Hindlimb muscle (tissue), 1 donor: ENCODE measurements at regions not wholly inside any gene's neighbourhood (a gene's known extent, or its start where the extent isn't known, plus 50 kb on each side); places are given as distances from the start of the nearest gene placed in this dataset.
"Not testable (repeated sequence)": the region's sequence is repeated elsewhere in the genome, so short reads cannot be mapped to it uniquely, and the experiment has no call there.

ENCODE experiments used
- DNase-seq: peaks from one replicate; pipeline ENCODE4 v3.0.0-alpha.2; 2013

- DNase-seq = no peak
Observed at GRCh38 chr2:48197618-48198017, 116.9 kb upstream of the FOXN2 start.

GRCh38 chr2:48198371-48198770 is 116.1 kb upstream of the FOXN2 start:
- no peak for DNase-seq

GRCh38 chr2:48199070-48199469 is 115.4 kb upstream of the FOXN2 start:
- no peak for DNase-seq

GRCh38 chr2:48200620-48201293 is 113.7 kb upstream of the FOXN2 start:
- DNase-seq = no peak

- not testable (repeated sequence) for DNase-seq
Observed at GRCh38 chr2:48201435-48201834, 113.0 kb upstream of the FOXN2 start.

GRCh38 chr2:48202863-48203642 is 111.4 kb upstream of the FOXN2 start:
- no peak for DNase-seq

DNA sequence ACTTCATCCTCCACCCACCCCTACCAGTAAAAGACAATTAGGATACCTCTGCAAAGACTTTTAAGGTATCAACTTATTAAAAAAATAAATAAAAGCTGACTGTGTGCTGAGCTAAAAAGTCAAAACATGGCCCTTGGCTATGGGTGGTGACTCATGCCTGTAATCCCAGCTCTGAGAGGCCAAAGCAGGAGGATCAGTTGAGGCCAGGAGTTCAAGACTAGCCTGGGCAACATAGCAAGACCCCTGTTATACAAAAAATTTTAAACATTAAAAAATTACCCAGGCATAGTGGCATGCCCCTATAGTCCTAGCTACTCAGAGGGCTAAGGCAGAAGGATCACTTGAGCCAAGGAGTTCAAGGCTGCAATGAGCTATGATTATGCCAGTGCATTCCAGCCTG is 110.8 kb upstream of the FOXN2 start:
- DNase-seq = no peak

- no peak for DNase-seq
Observed at GRCh38 chr2:48204750-48205136, 109.7 kb upstream of the FOXN2 start.

GRCh38 chr2:48205137-48205798 is 109.2 kb upstream of the FOXN2 start:
- DNase-seq = peak; percentile 9

DNA sequence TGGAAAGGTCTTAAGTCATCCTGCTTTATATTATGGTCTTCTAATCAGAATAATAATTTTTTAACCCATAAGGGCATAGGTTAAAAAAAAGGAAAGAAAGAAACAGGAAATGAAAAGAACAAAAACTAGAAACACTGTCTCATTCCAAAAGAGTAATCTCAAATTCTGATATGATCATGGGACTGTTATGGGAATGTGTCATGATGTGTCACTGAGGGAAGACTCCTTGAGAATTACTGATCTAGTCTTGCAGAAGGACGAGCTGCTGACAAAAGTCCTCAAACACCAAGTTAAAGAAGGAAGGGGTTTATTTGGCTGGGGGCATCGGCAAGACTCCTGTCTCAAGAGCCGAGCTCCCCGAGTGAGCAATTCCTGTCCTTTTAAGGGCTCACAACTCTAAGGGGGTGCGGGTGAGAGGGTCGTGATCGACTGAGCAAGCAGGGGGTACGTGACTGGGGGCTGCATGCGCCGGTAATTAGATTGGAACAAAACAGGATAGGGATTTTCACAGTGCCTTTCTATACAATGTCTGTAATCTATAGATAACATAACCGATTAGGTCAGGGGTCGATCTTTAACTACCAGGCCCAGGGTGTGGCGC is 108.3 kb upstream of the FOXN2 start:
- DNase-seq = not testable (repeated sequence)

- DNase-seq = no peak
Observed at GRCh38 chr2:48207201-48207641, 107.3 kb upstream of the FOXN2 start.

DNA sequence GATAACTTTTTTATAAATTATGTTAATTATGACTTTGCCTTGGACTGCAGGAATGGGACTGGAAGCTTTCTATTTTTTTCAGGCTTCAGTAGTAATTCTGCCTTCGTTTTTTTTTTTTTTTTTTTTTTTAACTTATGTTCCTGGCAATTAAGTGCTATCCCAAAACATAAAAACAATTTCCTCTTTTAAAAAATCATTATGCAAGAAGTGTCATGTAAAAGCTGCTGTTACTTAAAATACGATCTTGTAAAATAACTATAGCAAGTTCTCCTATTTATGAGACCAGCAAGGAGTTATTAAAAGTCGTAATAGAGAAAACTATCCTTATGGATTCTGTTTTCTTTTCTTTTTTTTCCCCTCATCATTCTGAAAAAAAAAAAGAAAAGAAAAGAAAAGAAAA is 106.6 kb upstream of the FOXN2 start:
- DNase-seq = no peak

DNA sequence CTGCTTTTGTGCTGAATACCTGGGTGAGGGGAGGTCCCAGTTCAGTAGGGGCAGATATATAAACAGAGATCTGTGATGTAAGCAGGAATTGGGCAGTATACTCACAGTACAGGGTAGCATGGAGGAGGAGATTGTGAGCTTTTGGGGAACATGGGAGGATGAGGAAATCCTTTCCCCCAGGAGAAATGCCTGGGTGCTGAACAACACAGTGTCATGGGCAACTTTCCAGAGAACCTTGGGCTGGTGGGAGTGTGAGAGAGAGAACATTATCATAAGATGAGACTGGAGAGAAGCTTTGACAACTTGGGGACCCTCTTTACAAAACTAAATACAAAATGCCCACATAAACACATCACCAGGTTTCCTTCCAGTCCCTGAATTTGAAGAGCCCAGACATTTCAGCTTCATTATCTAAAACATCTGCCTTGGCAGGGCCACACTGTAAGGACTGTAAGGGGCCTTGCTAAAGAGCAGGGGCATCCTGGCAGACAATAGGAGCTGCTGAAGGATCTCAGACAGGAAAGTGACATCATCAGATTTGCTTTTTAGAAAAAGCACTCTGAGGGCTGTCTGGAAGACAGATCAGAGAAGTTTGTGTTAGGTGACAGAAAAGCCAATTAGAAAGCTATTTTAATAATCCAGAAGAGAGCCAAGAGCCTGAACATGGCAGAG is 105.1 kb upstream of the FOXN2 start:
- DNase-seq = no peak

GRCh38 chr2:48210189-48210588 is 104.3 kb upstream of the FOXN2 start:
- no peak for DNase-seq

- no peak for DNase-seq
Observed at GRCh38 chr2:48213646-48214045, 100.8 kb upstream of the FOXN2 start.

GRCh38 chr2:48218169-48218568 is 96.3 kb upstream of the FOXN2 start:
- no peak for DNase-seq

DNA sequence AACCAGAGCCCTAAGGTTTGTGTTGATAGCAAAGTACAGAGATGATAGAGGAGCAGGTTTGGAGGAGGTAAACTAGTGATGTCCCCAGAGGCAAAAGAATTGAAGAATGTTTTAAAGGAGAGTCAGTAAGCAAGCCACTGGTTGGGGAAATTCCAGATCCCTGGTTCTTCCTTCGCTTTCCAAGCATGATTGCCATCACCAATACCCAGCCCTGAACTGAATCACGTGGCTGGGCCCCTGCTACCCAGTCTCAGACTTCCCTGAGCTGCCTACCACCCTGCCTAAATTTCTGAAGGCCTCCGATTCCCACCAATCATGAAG is 95.3 kb upstream of the FOXN2 start:
- DNase-seq = no peak

DNA sequence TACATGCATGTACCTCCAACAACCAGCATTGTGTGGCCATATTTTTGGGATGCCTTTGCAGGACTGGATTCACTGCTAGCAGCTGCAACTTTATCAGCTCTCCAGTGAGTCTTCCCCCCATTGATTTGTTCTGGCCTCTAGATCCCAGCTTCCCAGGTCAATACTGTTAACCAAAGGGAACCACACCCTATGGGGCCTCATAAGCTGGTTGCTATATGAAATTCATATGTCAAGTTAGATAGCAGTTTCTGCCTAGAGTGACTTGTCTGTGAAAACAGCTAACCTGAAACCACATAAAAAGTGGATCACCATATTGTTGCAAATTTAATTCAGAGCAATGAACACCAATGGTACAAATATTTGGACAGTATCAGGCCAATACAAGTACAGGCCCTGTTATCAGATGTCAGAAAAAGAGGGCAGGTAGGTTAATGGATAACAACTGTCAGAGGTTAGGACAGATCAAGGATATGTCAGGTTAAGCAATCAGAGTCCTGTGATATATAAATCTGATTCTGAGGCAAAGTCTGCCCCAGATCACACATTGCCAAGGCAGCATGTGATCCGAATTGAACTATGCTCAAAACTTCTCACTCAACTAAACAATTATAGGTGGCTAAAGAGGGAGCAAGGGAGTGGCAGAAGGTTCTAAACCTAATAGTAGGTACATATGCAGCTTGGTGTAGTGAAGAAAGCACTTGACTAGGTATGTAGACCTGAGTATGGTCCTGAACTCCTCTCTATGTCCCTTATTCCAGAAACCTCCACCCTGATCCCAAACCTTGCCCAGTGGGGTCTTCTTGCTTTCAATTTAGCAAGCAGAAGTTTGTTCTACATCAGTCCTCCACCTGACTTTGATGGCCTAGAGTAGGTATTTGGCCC is 94.7 kb upstream of the FOXN2 start:
- no peak for DNase-seq

DNA sequence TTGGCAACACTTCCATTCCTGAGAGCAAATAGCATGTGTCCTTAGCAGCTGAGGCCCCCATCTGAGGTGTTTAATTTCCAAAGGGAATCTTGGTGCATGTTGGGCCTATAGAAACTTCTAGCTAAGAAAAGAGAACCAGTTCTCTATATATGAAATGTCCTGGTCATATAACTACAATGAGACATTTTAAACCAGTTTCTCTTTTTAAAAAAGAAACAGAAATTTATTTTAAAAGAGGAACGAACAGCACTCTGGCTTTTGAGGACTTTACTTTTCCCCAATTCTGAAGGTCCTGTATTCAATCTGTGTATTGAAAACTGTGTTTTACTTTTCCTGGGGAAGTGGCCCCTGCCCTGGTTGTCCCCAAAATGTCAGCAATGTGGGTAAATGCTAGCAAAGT is 94.0 kb upstream of the FOXN2 start:
- DNase-seq = no peak

DNA sequence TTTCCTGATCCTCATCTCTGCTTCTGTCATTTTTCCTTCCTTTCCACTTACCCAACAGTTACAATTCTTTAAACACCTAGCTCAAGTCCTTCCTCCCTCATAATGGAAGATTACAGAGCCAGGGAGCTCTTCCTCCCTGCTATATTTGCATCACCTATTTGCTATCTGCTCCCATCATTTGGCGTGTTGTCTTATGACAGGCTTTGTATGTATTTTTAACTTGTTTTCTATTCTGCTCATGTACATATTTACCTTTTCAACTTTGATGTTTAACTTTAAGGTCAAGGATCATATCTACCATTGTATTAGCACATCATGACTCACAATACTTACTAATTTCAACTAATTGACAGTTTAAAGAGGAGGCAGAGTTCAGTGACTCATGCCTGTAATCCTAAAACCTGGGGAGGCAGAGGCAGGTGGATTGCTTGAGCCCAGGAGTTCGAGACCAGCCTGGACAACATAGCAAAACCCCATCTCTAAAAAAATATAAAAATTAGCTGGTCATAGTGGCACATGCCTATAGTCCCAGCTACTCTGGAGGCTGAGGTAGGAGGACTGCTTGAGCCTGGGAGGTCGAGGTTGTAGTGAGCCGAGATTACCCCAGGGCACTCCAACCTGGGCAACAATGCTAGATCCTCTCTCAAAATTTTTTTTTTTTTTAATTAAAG is 92.5 kb upstream of the FOXN2 start:
- no peak for DNase-seq

GRCh38 chr2:48227617-48228344 is 86.7 kb upstream of the FOXN2 start:
- DNase-seq = no peak
